GM18909 (cell line): ENCODE measurements at regions not wholly inside any gene's neighbourhood (a gene's known extent, or its start where the extent isn't known, plus 50 kb on each side); places are given as distances from the start of the nearest gene placed in this dataset.

Source experiments
- ATAC-seq: cut with Tn5 transposase; IDR thresholded peaks from one replicate; pipeline ENCODE4 v1.9.1; 2021; ENCODE audit warnings: mild to moderate bottlenecking; ENCODE audit not compliant: unreplicated experiment, poor library complexity

GRCh38 chr1:186559601-186560116 is 98.7 kb upstream of the PDC start:
- ATAC-seq: no peak

GRCh38 chr1:186557147-186557777 is 96.3 kb upstream of the PDC start:
- ATAC-seq: no peak

GRCh38 chr1:186550832-186551231 is 89.9 kb upstream of the PDC start:
- no peak for ATAC-seq

GRCh38 chr1:186541003-186541402 is 80.1 kb upstream of the PDC start:
- ATAC-seq: no peak

- no peak for ATAC-seq
These were observed 79.6 kb upstream of the PDC start for GRCh38 chr1:186540521-186540920.

- ATAC-seq: no peak
These were observed 75.5 kb upstream of the PDC start for GRCh38 chr1:186536273-186536890.

- ATAC-seq: no peak
These were observed 74.6 kb upstream of the PDC start for GRCh38 chr1:186535388-186536133.

GRCh38 chr1:186534401-186534800 is 73.5 kb upstream of the PDC start:
- ATAC-seq: no peak

GRCh38 chr1:186532466-186532865 is 71.6 kb upstream of the PDC start:
- no peak for ATAC-seq

GRCh38 chr1:186531561-186532165 is 70.7 kb upstream of the PDC start:
- ATAC-seq: no peak

GRCh38 chr1:186530109-186530508 is 69.2 kb upstream of the PDC start:
- no peak for ATAC-seq

- ATAC-seq: no peak
These were observed 59.1 kb upstream of the PDC start for GRCh38 chr1:186519982-186520381.

GRCh38 chr1:186518822-186519381 is 58.0 kb upstream of the PDC start:
- ATAC-seq: peak; percentile 70

- no peak for ATAC-seq
These were observed 57.5 kb upstream of the PDC start for GRCh38 chr1:186518395-186518794.

- no peak for ATAC-seq
These were observed 53.5 kb upstream of the PDC start for GRCh38 chr1:186514367-186514766.

- no peak for ATAC-seq
These were observed 52.6 kb upstream of the PDC start for GRCh38 chr1:186513526-186513925.

GRCh38 chr1:186512698-186513457 is 52.0 kb upstream of the PDC start:
- peak; percentile 14 for ATAC-seq

GRCh38 chr1:186511761-186512637 is 51.1 kb upstream of the PDC start:
- peak; percentile 68 for ATAC-seq
